Gastroesophageal sphincter (tissue), 3 donors: ENCODE measurements at regions not wholly inside any gene's neighbourhood (a gene's known extent, or its start where the extent isn't known, plus 50 kb on each side); places are given as distances from the start of the nearest gene placed in this dataset.
"Not testable (repeated sequence)": the region's sequence is repeated elsewhere in the genome, so short reads cannot be mapped to it uniquely, and the experiment has no call there.

Experiments used
- EP300 ChIP-seq: sonication (generic); formaldehyde crosslinking; IDR thresholded peaks from one replicate; pipeline ENCODE4 v1.6.1; 2017; ENCODE audit warnings: antibody characterized with exemption, mild to moderate bottlenecking
- POLR2A ChIP-seq, 2 donors: fragments of 450-650 bp; IDR thresholded peaks; one replicate each; pipeline ENCODE4 v1.6.1; 2017; ENCODE audit warnings: antibody characterized with exemption in 2 of 2, mild to moderate bottlenecking in 2 of 2, moderate library complexity in 1 of 2
- POLR2AphosphoS5 ChIP-seq: sonication (generic); formaldehyde crosslinking; IDR thresholded peaks from one replicate; pipeline ENCODE4 v1.6.1; 2017; ENCODE audit warnings: antibody characterized with exemption
- TF ChIP-seq, protein P1 (sequence below), 4 experiments: fragments of 200-600 bp in 2 of 4; fragments of 450-650 bp in 2 of 4; sonication (generic) in 1 of 4; IDR thresholded peaks; one replicate each; pipeline ENCODE4 v1.5.1; 2017 to 2019; ENCODE audit warnings: antibody characterized with exemption in 4 of 4, mild to moderate bottlenecking in 2 of 4, moderate library complexity in 2 of 4

DNA sequence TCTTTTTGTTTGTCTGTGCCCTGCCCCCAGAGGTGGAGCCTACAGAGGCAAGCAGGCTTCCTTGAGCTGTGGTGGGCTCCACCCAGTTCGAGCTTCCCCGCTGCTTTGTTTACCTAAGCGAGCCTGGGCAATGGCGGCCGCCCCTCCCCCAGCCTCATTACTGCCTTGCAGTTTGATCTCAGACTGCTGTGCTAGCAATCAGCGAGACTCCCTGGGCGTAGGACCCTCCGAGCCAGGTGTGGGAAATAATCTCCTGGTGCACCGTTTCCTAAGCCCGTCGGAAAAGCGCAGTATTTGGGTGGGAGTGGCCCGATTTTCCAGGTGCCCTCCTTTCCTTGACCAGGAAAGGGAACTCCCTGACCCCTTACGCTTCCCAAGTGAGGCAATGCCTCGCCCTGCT, 78.6 kb upstream of the HAND2 start:
- TF ChIP-seq POLR2A (IDR thresholded peaks at IDR 0.05); EP300; POLR2AphosphoS5: not testable (repeated sequence)
- TF ChIP-seq, protein P1, sequence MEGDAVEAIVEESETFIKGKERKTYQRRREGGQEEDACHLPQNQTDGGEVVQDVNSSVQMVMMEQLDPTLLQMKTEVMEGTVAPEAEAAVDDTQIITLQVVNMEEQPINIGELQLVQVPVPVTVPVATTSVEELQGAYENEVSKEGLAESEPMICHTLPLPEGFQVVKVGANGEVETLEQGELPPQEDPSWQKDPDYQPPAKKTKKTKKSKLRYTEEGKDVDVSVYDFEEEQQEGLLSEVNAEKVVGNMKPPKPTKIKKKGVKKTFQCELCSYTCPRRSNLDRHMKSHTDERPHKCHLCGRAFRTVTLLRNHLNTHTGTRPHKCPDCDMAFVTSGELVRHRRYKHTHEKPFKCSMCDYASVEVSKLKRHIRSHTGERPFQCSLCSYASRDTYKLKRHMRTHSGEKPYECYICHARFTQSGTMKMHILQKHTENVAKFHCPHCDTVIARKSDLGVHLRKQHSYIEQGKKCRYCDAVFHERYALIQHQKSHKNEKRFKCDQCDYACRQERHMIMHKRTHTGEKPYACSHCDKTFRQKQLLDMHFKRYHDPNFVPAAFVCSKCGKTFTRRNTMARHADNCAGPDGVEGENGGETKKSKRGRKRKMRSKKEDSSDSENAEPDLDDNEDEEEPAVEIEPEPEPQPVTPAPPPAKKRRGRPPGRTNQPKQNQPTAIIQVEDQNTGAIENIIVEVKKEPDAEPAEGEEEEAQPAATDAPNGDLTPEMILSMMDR (IDR thresholded peaks at IDR 0.05): not testable (repeated sequence)
